SKM-1 treated with dmso at 0.1 percent for 144 hours (cell line): ENCODE measurements at regions not wholly inside any gene's neighbourhood (a gene's known extent, or its start where the extent isn't known, plus 50 kb on each side); places are given as distances from the start of the nearest gene placed in this dataset.

Experiments
- DNase-seq: peaks from one replicate; lab custom pipeline; 2025; ENCODE audit not compliant: unreplicated experiment; lab: John Stamatoyannopoulos, UW

GRCh38 chr10:123552760-123553554 lies 113.2 kb upstream of the GPR26 start:
- no peak for DNase-seq

DNA sequence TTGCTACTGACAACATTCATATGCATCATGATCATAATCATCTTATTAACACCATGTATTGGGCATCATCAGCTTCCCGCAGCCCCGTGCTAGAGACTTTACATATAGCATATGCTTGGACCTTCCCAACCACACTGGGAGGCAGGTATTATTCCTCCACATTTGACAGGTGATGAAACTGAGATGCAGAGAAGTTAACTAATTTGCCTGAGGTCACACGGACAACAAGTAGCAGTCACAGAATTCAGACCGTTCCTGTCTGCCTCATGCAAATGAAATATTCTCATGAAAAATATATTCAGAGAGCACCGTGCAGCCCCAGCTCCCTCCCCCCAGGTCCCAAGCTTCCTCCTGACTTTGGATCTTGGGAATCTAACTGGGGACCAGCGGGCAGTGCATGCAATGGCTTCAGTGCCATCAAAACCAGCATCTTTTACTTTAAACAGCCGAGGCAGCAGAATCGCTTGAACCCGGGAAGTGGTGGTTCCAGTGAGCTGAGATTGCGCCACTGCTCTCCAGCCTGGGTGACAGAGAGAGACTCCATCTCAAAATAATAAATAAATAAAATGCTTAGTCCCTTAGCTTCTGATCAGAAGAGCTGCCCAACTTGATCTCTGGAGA lies 112.2 kb upstream of the GPR26 start:
- no peak for DNase-seq

DNA sequence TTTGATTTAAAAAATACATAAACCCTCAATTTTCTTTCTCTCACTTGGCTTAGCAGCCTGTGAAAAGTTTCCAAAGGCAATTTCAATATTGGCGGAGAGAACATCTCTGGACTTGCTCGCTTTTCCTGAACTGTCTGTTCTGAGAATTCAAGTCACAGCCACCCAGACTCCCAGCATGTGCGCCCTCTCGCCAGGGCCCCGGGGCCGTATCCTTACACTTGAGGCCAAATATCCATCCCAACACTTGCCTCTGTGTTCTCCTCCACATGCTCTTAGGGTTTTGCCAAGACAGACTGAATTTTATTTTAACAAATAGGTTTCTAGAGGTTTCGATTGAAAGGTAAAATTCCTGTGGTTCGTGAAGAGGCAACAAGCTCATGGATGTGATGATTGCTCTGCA lies 111.5 kb upstream of the GPR26 start:
- no peak for DNase-seq

DNA sequence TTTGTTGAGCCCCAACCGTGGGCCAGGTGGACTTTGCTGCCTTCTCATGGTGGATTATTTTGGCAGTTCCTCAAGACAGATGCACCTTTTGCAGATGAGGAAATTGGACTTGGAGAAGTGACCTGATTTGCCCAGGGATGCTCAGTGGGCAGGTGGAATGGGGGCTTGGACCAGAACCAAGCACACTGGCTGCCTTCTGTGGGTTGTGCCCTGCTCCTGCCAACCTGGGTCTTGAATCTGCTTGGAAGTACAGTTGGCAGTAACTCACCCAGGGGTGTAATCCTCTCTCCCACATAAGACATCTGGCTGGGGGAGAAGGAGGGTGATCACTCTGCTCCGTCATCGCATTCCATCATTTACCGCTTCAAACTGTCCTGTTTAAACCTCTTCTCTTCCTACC lies 110.5 kb upstream of the GPR26 start:
- no peak for DNase-seq

- no peak for DNase-seq
These were observed 110.1 kb upstream of the GPR26 start for GRCh38 chr10:123556049-123556448.

DNA sequence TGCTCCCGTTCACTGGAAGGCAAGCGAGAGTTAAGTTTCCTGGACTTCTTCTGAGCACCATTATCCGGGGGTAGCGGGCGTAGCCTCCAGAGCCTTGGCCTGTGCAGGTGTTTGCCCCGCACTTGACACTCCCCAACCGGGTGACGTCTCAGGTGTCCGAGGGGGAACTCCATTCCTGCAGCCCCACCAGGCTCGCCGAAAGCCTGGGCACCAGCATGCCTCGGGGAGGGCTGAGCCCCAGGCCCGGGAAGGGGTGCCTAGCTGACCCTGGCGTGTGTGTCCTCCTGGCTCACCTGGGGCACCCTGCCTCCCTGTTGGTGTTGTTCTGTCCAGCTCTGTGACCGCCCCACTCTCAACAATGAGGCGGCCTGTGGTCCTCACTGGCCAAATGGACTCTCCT lies 109.4 kb upstream of the GPR26 start:
- no peak for DNase-seq

- no peak for DNase-seq
These were observed 108.6 kb upstream of the GPR26 start for GRCh38 chr10:123557366-123558108.

DNA sequence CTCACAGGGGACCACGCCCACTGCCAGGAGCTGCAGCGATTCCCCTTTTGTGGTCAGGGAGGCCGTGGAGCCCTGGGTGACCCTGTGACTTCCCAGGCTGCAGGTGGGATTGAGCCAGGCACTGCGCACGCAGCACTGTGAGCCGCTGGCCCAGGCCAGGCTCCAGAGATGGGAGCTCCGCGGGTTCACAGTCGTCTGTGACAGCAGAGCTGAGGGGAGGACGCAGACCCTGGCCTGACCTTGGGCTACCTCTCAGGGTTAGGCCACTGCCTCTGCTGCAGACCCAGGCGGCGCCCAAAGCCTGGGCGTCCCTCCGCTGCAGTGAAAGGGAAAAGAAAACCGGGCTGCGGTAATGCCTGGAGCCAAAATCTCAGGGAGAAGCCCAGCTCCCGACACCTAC lies 107.5 kb upstream of the GPR26 start:
- DNase-seq, result no peak

DNA sequence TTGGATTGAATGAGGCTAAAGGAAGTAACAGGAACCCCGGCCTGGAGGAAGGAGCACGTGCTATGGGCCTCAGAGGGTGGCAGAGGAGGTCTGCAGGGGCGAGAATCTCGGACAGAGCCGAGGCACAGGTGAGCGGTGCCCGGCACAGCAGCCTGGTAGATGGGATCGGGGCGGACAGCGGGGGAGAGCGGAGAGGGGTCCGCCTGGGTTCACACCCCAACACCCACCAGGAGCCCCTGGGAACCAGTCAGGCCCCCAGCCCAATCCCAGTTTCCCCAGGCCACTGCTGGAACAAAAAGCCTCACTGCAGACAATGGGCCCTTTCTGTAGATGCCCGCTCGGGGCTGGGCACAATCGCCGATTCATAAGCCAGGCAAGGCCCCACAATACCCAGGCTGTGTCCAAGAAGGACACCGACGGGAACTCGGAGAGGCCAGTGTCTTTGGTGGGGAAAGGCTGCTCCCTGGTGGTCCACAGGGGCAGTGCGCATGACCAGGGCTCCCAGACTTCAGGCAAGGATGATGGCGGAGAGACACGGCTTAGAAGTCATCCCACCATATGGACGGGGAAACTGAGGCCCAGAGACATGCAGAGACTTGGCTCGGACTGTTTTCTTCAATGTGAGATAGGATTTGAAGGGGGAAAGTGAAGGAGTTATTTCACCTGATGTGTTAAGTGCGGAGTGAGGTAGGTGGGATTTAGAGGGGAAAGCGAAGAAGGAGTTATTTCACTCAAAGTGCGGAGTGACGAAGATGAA lies 106.9 kb upstream of the GPR26 start:
- peak; percentile 30 for DNase-seq

DNA sequence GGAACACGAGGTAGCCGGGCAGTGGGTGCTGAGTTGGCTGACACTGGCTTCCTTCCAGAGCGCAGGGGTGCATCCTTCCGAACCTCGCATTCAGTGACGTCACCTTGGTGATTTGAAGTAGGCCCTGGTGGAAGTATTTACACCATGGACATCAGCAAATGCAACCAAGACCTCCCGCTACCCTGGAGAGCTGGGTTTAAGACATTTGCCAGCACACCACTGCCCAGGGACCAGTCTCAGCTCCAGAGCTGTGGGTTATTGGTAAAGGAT lies 106.4 kb upstream of the GPR26 start:
- DNase-seq, result no peak

- DNase-seq, result no peak
These were observed 105.6 kb upstream of the GPR26 start for GRCh38 chr10:123560301-123561140.

- DNase-seq, result no peak
These were observed 105.1 kb upstream of the GPR26 start for GRCh38 chr10:123561141-123561440.

DNA sequence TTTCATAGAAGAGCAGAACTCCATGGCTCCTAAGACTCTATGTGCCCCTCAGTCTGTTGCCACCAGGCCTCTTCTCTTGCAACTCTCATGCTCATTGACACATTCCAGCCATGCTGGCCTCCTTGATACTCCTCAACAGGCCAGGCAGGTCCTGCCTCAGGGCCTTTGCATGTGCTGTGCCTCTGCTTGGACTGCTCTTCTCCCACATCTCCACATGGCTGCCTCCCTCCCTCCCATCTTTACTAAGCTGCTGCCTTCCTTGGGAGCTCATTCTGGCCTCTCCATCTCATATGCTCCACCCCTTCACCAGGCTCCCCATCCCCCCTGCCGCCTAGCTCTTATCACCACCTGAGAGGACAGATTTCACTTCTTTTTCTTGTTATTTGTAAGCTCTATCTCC lies 103.8 kb upstream of the GPR26 start:
- no peak for DNase-seq

GRCh38 chr10:123562811-123563580 lies 103.2 kb upstream of the GPR26 start:
- no peak for DNase-seq

GRCh38 chr10:123563581-123563855 lies 102.6 kb upstream of the GPR26 start:
- no peak for DNase-seq

DNA sequence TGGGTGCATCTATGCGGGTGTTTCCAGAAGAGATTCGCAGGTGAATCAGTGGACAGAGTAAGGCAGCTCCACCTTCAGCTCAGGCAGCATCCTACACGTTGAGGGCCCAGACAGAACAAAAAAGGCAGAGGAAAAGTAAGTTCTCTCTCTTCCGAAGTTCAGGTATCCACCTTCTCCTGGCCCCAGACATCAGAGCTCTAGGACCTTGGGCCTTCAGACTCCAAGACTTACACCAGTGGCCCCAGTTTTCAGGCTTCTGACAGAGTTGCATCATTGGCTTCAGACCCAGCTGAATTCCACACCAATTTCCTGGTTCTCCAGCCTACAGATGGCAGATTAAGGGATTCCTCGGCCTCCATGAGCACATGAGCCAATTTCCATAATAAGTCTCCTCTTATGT lies 102.2 kb upstream of the GPR26 start:
- no peak for DNase-seq

- no peak for DNase-seq
These were observed 101.5 kb upstream of the GPR26 start for GRCh38 chr10:123564631-123565030.

DNA sequence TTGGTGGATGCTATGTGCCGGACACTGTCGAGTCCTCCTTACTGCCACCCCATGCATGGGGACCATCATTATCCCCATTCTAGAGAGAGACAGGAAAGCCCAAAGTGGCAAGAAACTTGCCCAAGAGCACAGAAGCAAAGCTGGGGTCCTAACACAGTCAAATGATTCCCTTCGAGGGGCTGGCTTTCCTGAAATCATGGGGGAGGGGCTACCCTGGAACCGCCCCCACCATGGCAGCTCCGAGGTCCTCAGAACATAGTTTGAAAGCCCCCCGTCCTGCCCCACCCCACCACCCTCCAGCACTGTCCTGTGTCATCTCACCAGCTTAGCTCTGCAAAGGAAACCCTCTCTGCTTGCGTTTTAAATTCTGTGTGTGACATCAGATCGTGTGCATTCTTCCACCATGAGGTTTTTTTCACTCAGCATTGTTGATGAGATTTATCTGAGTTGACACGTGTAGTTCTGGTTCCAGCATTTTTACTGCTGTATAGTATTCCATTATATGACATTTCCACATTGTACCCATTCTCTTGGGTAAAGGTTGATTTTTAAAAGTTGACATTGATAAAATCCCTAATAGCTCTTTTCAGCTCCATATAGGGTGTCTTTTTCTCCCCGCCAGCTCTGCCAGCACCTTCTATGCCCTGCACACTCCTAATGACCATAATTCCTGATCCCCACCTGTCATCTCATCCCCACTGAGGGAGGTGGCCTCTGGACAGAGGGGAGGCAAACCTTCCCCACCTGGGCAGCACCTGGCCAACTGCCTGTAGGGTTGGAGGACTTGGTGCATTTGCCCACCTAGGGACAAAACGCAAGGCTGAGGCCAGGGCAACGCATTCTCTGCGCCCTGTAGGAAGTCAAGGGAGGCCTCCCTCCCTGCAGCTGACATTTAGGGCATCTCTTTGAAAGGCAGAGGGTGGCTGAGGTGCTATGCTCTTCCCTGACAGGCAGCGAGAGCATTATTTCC lies 100.2 kb upstream of the GPR26 start:
- DNase-seq, result no peak

- DNase-seq, result no peak
These were observed 98.0 kb upstream of the GPR26 start for GRCh38 chr10:123567984-123568739.
